ENCODE measurements at regions not wholly inside any gene's neighbourhood (a gene's known extent, or its start where the extent isn't known, plus 50 kb on each side); places are given as distances from the start of the nearest gene placed in this dataset.
"Not testable (repeated sequence)": the region's sequence is repeated elsewhere in the genome, so short reads cannot be mapped to it uniquely, and the experiment has no call there.

DNA sequence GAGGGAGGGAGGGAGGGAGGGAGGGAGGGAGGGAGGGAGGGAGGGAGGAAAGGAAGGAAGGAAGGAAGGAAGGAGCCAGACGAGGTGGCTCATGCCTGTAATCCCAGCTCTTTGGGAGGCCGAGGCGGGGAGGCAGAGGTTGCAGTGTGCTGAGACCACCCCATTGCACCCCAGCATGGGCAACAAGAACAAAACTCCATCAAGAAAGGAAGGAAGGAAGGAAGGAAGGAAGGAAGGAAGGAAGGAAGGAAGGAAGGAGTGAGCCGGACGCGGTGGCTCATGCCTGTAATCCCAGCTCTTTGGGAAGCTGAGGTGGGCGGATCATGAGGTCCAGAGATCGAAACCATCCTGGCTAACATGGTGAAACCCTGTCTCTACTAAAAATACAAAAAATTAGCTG is 60.8 kb upstream of the JARID2 start:
- not testable (repeated sequence) for DNase-seq

GRCh38 chr6:15193451-15193850 is 52.4 kb upstream of the JARID2 start:
- DNase-seq: not testable (repeated sequence)

DNA sequence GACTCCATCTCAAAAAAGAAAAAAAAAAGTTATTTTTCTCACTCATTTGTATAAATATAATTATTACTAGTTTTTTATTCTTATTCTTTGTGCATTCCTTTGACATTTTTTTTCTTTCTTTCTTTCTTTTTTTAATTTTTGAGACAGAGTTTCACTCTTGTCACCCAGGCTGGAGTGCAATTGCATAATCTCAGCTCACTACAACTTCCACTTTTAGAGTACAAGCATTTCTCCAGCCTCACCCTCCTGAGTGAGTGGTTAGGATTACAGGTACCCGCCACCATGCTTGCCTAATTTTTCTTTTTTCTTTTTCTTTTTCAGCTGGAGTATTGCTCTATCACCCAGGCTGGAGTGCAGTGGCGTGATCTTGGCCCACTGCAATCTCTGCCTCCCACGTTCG is 51.4 kb upstream of the JARID2 start:
- DNase-seq: no peak

All from NCI-H69 (cell line).